ENCODE measurements at regions not wholly inside any gene's neighbourhood (a gene's known extent, or its start where the extent isn't known, plus 50 kb on each side); places are given as distances from the start of the nearest gene placed in this dataset.

DNA sequence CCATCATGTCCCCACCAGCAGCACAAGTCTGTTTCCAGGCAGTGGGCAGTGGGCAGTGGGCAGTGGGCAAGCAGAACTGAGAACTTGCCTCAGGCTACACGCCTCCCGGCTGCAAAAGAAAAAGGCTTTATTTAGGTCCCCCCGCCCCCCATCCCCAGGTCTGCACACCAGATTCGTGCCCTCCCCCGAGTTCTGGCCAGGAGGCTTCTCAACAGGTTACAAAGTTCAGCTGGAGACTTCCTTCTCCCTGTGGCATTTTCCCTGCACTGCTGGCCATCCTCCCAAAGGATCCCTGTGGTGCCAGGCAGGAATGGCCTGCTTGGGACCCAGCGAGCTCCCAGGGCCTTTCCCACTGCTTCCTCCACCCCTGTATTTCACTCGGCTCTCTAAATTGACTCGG is 97.0 kb upstream of the TRIM2 start:
- FAIRE-seq, result no peak

DNA sequence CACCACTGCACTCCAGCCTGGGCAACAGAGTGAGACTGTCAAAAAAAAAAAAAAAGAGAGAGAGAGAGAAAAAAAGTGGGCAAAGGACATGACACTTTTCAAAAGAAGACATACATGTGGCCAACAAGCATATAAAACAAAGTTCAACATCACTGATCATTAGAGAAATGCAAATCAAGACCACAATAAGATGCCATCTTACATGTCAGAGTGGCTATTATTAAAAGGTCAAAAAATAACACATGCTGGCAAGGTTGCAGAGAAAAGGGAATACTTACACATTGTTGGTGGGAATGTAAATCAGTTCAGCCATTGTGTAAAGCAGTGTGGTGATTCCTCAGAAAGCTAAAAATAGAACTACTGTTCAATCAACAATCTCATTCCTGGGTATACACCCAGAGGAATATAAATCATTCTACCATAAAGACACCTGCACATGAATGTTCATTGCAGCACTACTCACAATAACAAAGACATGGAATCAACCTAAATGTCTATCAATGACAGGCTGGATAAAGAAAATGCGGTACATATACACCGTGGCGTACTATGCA is 94.9 kb upstream of the TRIM2 start:
- no peak for FAIRE-seq

GRCh38 chr4:153110739-153111138 is 93.5 kb upstream of the TRIM2 start:
- FAIRE-seq, result no peak

GRCh38 chr4:153111426-153112040 is 92.7 kb upstream of the TRIM2 start:
- FAIRE-seq, result no peak

DNA sequence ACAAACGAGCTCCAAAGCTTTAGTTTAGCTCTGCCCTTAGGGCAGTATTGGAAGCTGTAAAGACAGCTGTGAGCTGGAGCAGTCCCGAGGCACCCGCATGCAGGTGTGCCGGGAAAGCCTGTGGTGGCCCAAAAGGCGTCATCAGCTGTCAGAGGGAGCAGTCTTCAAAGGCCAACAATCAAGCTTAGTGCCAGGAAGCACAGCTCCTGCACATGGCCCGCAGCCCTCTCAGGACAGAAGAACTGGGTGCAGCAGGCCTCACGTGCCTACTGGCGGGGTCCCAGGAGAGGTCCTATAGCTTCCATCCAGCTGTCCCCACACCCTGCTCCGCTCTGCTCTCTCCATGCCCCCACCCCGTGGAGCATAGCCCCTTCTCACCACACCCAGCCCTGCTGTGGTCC is 92.2 kb upstream of the TRIM2 start:
- FAIRE-seq, result no peak

DNA sequence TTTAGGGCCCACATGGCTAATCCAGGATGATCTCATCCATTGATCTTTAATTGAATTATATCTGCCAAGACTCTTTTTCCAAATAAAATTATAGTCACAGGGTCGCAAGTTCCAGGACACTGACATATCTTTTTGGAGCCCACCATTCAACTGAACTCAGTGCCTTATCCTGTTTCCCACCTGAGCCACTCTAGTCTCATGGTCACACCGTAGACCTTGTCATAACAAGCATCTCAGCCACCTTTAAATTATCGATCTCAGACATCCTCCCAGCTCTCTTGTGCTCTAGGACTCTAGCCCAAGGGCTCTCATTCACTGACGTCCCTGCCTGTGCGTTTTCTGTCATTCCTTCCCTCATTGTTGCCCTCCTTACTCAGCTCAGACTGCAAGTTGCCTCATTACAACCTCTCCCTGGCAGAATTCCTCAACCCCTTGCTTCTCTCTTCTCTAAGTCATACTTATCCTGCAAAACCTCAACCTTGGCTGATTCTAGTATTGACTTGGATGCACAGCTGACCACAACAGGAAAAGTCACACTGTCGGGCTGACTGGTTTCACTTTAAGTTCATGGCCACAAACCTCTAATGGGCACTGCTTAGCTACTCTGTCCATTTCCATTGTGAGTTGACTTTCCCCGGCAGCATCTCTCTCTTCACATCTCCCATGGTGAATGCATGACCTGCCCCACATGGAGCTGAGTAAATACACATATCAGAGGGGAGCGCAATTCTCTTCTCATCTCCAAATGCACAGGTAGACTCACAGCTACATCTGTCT is 91.0 kb upstream of the TRIM2 start:
- no peak for FAIRE-seq

- FAIRE-seq, result no peak
Measured at GRCh38 chr4:153113838-153114105, 90.5 kb upstream of the TRIM2 start.

GRCh38 chr4:153114771-153115321 is 89.4 kb upstream of the TRIM2 start:
- no peak for FAIRE-seq

GRCh38 chr4:153115322-153116290 is 88.6 kb upstream of the TRIM2 start:
- peak; percentile 92 for FAIRE-seq

DNA sequence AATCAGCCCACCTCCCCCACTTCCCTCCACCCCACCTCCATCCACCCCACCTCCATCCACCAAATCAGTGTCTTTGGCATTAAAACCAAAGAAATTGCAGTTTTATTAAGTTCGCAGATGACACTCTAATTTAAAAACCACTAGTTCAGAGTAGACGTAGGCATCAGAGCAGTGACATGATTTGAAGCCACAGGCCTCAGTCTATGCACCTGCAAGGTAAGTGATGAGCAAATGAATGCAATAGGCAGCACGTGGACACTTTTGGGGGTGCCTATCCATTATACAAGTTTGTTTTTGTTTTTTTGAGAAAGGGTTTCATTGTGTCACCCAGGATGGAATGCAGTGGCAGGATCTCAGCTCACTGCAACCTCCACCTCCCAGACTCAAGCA is 88.0 kb upstream of the TRIM2 start:
- FAIRE-seq, result no peak

DNA sequence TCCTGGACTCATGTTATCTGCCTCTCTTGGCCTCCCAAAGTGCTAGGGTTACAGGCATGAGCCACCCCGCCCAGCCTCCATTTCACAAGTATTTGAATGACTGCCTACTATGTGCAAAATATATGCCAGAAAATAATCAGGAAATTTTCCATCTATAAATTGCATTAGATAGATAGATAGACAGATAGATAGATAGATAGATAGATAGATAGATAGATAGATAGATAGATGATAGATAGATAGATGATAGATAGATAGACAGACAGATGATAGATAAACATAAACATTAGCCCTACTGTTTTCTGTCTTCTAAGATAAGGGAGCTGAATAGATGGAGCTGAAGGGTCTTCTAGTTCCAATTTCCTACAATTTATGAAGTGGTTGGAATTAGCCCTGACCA is 87.4 kb upstream of the TRIM2 start:
- FAIRE-seq, result no peak

GRCh38 chr4:153117554-153117953 is 86.7 kb upstream of the TRIM2 start:
- FAIRE-seq, result no peak

GRCh38 chr4:153119626-153120025 is 84.6 kb upstream of the TRIM2 start:
- no peak for FAIRE-seq

DNA sequence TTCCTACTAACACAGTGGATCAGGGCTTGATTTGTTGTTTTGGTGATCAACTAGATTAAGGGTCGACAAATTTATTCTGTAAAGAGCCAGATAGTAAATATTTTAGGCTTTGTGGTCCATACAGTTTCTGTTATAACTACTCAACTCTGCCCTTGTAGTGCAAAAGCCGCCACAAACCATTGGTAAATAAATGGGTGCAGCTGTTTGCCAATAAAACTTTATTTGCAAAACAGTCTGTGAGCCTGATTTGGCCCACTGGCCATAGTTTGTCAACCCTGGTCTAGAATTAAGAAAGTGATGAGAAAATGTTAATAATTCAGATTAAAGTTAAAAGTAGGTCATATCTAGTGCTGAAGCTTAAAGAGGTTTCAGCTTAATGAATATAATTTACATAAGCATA is 84.0 kb upstream of the TRIM2 start:
- peak; percentile 94 for FAIRE-seq

DNA sequence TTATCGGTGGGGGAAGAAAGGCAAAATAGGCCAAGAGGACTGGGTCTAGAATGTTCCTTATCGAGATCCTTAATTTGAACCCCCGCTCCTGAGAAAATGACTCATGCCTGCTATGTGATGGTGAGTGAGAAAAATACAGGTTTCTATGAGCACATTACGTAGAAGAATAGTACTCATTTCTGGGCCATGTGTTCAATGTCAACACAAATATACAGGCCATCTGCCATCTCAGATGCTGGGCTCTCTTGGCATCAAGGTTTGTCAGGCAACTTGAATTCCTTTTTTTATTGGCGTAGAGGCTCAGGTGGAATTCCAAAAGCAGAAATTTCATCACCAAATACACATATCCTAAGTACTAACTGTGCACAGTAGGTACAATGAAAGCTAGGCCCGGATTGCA is 81.4 kb upstream of the TRIM2 start:
- peak; percentile 66 for FAIRE-seq

- no peak for FAIRE-seq
Measured at GRCh38 chr4:153126137-153126536, 78.1 kb upstream of the TRIM2 start.

DNA sequence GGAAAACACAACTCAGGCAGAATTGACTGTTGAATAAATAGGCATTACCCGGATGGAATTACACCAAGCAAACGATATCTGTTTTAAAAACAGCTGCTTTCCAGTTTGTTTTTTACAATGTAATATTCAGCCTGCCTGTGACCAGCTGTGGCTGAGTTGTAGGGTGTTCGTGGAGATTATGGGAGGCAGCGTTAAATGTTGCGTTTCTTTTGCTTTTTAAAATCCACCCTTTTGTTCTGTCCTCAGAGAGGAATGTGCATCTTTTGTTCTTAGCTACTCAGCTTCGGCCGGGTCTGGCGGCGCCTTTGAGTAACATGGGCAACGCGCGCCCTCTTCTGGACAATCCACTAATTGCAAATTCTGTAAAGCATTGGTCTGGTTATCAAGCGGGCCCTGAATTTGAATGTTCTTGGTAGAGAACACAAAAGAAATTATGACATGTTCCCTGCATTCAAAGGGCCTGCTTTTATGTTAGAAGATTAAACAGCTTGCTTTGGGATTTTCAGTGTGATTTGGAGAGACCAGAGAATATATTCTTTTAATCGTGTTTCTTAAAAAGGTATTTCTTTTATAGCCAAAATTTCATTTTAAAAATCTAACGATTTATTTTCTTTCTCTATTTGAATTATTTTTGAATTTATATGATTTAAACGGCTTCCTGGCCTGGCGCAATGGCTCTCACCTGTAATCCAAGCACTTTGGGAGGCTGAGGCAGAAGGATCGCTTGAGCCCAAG is 76.3 kb upstream of the TRIM2 start:
- peak; percentile 93 for FAIRE-seq

DNA sequence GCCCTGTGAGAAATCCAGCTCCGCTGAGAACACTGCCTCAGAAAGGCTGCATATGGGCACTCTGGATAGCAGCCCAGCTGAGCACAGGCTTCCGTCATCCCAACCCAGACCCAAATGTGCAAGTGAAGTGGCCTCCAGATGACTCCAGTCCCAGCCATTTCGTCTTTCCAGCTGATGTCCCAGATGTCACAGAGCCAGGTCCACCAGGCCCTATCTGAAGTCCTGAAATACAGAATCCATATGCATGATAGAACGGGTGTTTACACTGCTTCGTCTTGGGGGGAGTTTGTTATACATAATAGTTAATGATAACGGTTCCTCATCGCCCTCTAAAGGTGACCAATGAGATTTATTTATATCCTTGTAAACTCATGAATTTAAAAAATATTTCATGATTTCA is 72.6 kb upstream of the TRIM2 start:
- FAIRE-seq, result no peak

DNA sequence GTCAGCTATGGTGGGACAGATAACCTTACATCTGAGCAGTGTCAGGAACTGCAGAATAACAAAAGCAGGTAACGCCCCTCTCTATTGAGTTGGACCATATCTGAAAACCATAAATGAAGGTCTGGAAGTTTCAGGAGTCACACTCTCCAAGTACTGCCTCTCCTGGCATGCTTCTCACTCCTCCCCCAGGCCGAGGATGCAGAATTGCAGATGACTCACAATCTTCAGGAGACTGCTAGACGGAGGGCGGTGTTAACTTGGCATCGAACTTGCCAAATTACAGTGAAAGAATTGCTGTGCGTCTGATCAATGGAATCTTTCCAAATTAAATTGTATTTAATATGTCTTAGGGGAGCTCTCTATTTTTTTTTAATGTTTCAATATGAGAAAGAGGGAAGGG is 67.1 kb upstream of the TRIM2 start:
- no peak for FAIRE-seq

GRCh38 chr4:153137677-153138630 is 66.3 kb upstream of the TRIM2 start:
- no peak for FAIRE-seq

DNA sequence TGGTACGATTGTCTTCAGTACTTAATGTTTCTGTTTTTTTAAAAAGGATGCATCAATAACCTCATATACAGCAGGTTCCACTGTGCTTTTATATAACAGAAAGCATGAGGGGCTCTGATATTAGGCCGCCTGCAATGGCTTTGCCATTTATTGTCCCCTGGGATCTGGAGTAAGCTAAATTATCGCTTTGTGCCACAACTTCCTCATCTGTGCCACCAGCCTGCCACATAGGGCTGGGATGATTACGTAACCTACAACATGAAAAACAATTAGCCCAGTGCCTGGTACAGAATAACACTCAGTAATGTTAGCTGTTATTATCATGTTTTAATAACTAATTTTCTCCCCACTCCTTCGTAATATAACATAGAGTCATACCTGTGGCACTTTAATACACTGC is 65.5 kb upstream of the TRIM2 start:
- FAIRE-seq, result no peak
